ENCODE measurements at regions not wholly inside any gene's neighbourhood (a gene's known extent, or its start where the extent isn't known, plus 50 kb on each side); places are given as distances from the start of the nearest gene placed in this dataset.

DNA sequence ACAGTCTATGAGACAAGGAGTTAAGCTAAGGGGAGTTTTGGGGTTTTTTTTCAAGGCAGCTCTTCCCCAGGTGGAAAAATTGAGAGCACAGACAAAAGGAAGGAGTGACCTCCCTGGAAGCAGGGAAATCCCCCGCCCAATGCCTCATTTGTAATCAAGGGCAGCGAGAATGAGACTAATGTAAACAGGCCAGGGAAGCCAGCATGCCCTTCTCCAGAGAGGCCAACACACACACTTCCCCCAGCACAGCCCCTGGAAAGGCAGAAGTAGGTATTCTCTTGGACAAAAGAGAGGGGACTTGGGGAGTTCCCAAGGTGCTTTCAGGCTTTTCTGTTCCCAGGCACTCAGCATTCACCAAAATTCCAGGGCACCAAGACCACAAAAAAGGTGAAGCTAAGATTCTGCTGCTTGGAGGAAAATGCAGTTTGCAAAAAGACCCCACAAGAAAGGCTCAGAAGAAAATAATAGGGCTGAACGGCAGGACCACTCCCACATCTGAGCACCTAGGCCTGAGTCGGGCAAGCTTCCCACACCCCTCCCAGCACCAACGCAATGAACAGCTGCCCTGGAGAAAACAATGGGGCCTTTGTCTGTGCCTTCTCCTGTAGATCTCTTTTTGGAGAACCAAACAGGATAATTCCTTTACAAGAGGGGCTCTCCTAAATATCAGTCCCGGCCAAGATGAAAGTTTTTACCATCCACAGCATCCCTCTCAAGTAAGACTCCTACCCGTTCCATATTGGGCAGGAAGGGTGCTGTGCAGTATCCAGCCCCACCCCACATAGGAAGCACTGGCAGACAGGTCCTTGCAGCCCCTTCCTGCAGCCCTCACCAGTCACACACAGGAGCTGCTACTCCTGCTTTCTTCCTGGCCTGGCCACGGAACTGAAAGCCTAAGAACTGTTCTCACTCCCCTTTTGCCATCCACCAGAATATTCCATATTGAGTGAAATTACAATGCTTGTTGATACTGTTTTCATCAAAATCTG is 70.7 kb upstream of the AKIP1 start:
- no peak for DNase-seq (ENCODE audit: low read depth)
- no peak overlapping the region for H3K4me3 ChIP-seq (ENCODE audit: low read depth, low read length)

DNA sequence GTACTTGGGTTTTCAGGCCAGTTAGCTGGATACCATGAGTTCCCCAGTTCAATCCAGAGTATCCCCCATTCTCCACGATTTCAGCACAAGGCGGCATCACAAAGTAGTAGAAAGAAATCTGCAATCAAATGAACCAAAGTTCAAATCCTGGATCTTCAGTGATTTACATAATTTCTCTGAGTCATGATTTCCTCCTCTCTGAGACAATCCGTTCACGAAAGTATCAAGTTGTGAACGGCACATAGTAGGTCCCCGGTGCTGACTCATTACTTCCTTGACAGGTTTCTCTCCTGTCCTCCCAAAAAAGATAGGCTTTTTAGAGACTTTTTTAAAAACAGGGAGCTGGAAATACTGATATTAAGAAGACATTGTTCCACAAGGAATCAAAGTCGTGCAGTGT is 69.1 kb upstream of the AKIP1 start:
- no peak overlapping the region for H3K4me3 ChIP-seq (ENCODE audit: low read depth, low read length)
- no peak for DNase-seq (ENCODE audit: low read depth)

DNA sequence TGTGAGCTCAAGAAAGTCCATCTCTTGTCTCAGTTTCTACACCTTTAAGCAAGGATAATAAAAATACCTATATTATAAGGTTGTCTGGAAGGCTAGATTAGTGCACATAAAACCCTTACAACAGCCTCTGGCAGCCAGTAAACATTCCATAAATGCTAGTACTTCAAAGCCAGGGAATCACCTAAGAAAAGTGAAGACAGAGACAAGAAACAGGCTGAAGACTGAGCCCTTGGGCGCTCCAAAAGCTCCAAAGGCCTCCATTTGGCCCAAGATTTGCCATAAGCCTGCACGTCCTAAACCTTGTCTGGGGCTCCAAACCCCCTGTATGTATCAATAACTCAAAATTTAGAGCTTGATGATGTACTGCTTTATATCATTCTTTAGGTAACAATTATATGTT is 52.2 kb upstream of the AKIP1 start:
- DNase-seq (ENCODE audit: low read depth): no peak
- H3K4me3 ChIP-seq (ENCODE audit: low read depth, low read length): no peak overlapping the region

Data from skeletal muscle cell (primary cell).